Liver (tissue), 8 donors: ENCODE measurements at regions not wholly inside any gene's neighbourhood (a gene's known extent, or its start where the extent isn't known, plus 50 kb on each side); places are given as distances from the start of the nearest gene placed in this dataset.

ENCODE experiments used
- DNase-seq: peaks from one replicate; pipeline ENCODE4 v3.0.0-alpha.2; 2017; ENCODE audit warnings: low spot score
- H3K27ac ChIP-seq, 2 donors: one replicate each; pipeline ENCODE4 v1.7.0; 2013; ENCODE audit warnings: inconsistent platforms in 2 of 2, low read length in 2 of 2, control low read depth in 1 of 2, low read depth in 1 of 2, mild to moderate bottlenecking in 1 of 2
- H3K27me3 ChIP-seq, 4 donors: one replicate each; pipeline versions ENCODE4 v1.6.1 to v1.7.0; 2013; ENCODE audit warnings: low read length in 3 of 4, inconsistent platforms in 1 of 4, mild to moderate bottlenecking in 1 of 4, moderate library complexity in 1 of 4; ENCODE audit not compliant: control insufficient read depth in 4 of 4, insufficient read depth in 4 of 4
- H3K36me3 ChIP-seq, 4 donors: one replicate each; pipeline versions ENCODE4 v1.6.1 to v1.7.0; 2013; ENCODE audit warnings: low read length in 3 of 4, mild to moderate bottlenecking in 3 of 4, low read depth in 1 of 4, moderate library complexity in 1 of 4; ENCODE audit not compliant: control insufficient read depth in 4 of 4, insufficient read depth in 3 of 4
- H3K4me1 ChIP-seq, 4 donors: one replicate each; pipeline versions ENCODE4 v1.6.1 to v1.7.0; 2013; ENCODE audit warnings: low read length in 3 of 4, mild to moderate bottlenecking in 3 of 4, moderate library complexity in 1 of 4; ENCODE audit not compliant: control insufficient read depth in 4 of 4, insufficient read depth in 4 of 4
- H3K4me3 ChIP-seq, 3 donors: one replicate each; pipeline versions ENCODE4 v1.6.1 to v1.7.0; 2013; ENCODE audit warnings: low read length in 3 of 3, control low read depth in 1 of 3, low read depth in 1 of 3, mild to moderate bottlenecking in 1 of 3
- H3K9ac ChIP-seq, 2 donors: one replicate each; pipeline ENCODE4 v1.7.0; 2013; ENCODE audit warnings: low read length in 2 of 2, mild to moderate bottlenecking in 2 of 2, moderate library complexity in 2 of 2, control low read depth in 1 of 2, low read depth in 1 of 2
- H3K9me3 ChIP-seq, 4 donors: one replicate each; pipeline versions ENCODE4 v1.6.1 to v1.7.0; 2013; ENCODE audit warnings: low read length in 3 of 4; ENCODE audit not compliant: control insufficient read depth in 4 of 4
- EGR1 ChIP-seq, 2 donors: IDR thresholded peaks; 2 replicates each; pipeline ENCODE4 v1.6.1; 2016 to 2018; ENCODE audit warnings: antibody characterized with exemption in 2 of 2, low read depth in 2 of 2
- FOXA1 ChIP-seq: IDR thresholded peaks from 2 replicates; pipeline ENCODE4 v1.6.1; 2016; ENCODE audit warnings: antibody characterized with exemption
- GABPA ChIP-seq, 2 donors: IDR thresholded peaks in 1 of 2; conservative IDR thresholded peaks in 1 of 2; 2 replicates each; pipeline ENCODE4 v1.6.1; 2016; ENCODE audit warnings: antibody characterized with exemption in 2 of 2, mild to moderate bottlenecking in 1 of 2, moderate library complexity in 1 of 2
- HNF4A ChIP-seq, 2 donors: conservative IDR thresholded peaks; 2 replicates each; pipeline ENCODE4 v1.6.1; 2016; ENCODE audit warnings: antibody characterized with exemption in 2 of 2, mild to moderate bottlenecking in 2 of 2
- HNF4G ChIP-seq: IDR thresholded peaks from 2 replicates; pipeline ENCODE4 v1.6.1; 2016; ENCODE audit warnings: antibody characterized with exemption
- JUND ChIP-seq, 2 donors: IDR thresholded peaks; 2 replicates each; pipeline ENCODE4 v1.6.1; 2016; ENCODE audit warnings: antibody characterized with exemption in 2 of 2
- MAX ChIP-seq: IDR thresholded peaks from 2 replicates; pipeline ENCODE4 v1.6.1; 2016; ENCODE audit warnings: antibody characterized with exemption
- NR2F2 ChIP-seq: IDR thresholded peaks from 2 replicates; pipeline ENCODE4 v1.6.1; 2016; ENCODE audit warnings: antibody characterized with exemption
- RAD21 ChIP-seq, 2 donors: IDR thresholded peaks; 2 replicates each; pipeline ENCODE4 v1.6.1; 2016; ENCODE audit warnings: antibody characterized with exemption in 2 of 2, mild to moderate bottlenecking in 2 of 2
- REST ChIP-seq: IDR thresholded peaks from 2 replicates; pipeline ENCODE4 v1.6.1; 2016; ENCODE audit warnings: antibody characterized with exemption, mild to moderate bottlenecking
- RXRA ChIP-seq, 2 donors: IDR thresholded peaks; 2 replicates each; pipeline ENCODE4 v1.6.1; 2017 to 2018; ENCODE audit warnings: antibody characterized with exemption in 2 of 2, mild to moderate bottlenecking in 1 of 2
- SP1 ChIP-seq: IDR thresholded peaks from 2 replicates; pipeline ENCODE4 v1.6.1; 2018; ENCODE audit warnings: antibody characterized with exemption, mild to moderate bottlenecking
- TAF1 ChIP-seq: conservative IDR thresholded peaks from 2 replicates; pipeline ENCODE4 v1.6.1; 2016; ENCODE audit warnings: antibody characterized with exemption, mild to moderate bottlenecking
- YY1 ChIP-seq: IDR thresholded peaks from 2 replicates; pipeline ENCODE4 v1.6.1; 2016; ENCODE audit warnings: antibody characterized with exemption, mild to moderate bottlenecking
- WGBS: extraction: QIAGEN DNeasy Blood & Tissue Kit; methylation state at CpG from one replicate; pipeline ENCODE4 v1.1.7; 2013; 5-methylcytosine and 5-hydroxymethylcytosine counted together
- TF ChIP-seq, protein P1 (sequence below): fragments of 150-350 bp; IDR thresholded peaks from 2 replicates; pipeline ENCODE4 v1.5.1; 2017; ENCODE audit warnings: improper control_type of control experiment, low read depth, low read length; ENCODE audit not compliant: missing input control
- TF ChIP-seq, protein P2 (sequence below): IDR thresholded peaks from 2 replicates; pipeline ENCODE4 v1.6.1; 2016; ENCODE audit warnings: antibody characterized with exemption
- donor health status: healthy.
- donor health status: healthy.
- donor health status: healthy.
- donor health status: healthy.
- donor health status: healthy.

- H3K9ac ChIP-seq, result no peak overlapping the region
- no peaks in the 10 kb centered on the region for H3K4me1 ChIP-seq
- H3K27me3 ChIP-seq, result no peaks in the 10 kb centered on the region
- no peaks in the 10 kb centered on the region for H3K9me3 ChIP-seq
- no peak for TF ChIP-seq FOXA1
- no peak for TF ChIP-seq SP1
- TF ChIP-seq, protein P1, sequence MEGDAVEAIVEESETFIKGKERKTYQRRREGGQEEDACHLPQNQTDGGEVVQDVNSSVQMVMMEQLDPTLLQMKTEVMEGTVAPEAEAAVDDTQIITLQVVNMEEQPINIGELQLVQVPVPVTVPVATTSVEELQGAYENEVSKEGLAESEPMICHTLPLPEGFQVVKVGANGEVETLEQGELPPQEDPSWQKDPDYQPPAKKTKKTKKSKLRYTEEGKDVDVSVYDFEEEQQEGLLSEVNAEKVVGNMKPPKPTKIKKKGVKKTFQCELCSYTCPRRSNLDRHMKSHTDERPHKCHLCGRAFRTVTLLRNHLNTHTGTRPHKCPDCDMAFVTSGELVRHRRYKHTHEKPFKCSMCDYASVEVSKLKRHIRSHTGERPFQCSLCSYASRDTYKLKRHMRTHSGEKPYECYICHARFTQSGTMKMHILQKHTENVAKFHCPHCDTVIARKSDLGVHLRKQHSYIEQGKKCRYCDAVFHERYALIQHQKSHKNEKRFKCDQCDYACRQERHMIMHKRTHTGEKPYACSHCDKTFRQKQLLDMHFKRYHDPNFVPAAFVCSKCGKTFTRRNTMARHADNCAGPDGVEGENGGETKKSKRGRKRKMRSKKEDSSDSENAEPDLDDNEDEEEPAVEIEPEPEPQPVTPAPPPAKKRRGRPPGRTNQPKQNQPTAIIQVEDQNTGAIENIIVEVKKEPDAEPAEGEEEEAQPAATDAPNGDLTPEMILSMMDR, result no peak
- no peak for TF ChIP-seq REST
- no peak for TF ChIP-seq RXRA (IDR thresholded peaks at IDR 0.05)
- TF ChIP-seq GABPA (IDR thresholded peaks at IDR 0.05 in 1 of 2, conservative IDR thresholded peaks at IDR 0.05 in 1 of 2), result no peak
- no peak for TF ChIP-seq YY1
- TF ChIP-seq, protein P2, sequence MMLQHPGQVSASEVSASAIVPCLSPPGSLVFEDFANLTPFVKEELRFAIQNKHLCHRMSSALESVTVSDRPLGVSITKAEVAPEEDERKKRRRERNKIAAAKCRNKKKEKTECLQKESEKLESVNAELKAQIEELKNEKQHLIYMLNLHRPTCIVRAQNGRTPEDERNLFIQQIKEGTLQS, result no peak
- no peak for TF ChIP-seq TAF1
- TF ChIP-seq RAD21 (IDR thresholded peaks at IDR 0.05), result no peak
- TF ChIP-seq MAX, result no peak
- no peak for TF ChIP-seq HNF4G
- no peak for TF ChIP-seq NR2F2
- peaks cover 0 to 2% (median 0%) of the 10 kb centered on the region in 4 donors for H3K36me3 ChIP-seq
- no peak overlapping the region for H3K4me3 ChIP-seq
- no peak overlapping the region for H3K27ac ChIP-seq
- DNase-seq, result no peak
- 98% methylated on average over 1 of the region's 1 CpG for WGBS
These were observed 81.0 kb upstream of the SPRY1 start for GRCh38 chr4:123315617-123316016.

DNA sequence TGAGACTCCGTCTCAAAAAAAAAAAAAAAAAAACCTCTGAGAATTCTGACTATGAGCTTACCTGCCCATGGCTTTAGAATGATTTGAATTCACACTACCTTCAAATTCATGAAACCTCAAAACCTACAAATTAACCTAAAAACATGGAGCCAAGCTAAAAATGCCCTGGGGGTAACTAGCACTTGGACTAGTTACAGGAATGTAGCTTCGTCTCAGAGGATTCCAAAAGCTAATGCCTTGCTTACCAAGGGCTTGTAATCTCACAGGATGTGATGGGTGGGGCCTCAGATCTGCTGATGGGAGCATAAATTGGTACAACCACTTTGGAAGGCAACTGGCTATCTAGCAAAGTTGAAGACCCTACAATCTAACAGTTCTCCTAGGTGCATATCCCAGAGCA lies 79.4 kb upstream of the SPRY1 start:
- Histone ChIP-seq H3K9me3 (peaks cover 0 to 6% (median 1%) of the 10 kb centered on the region in 4 donors), H3K4me1 (no peaks in the 10 kb centered on the region), H3K9ac (no peak overlapping the region), H3K36me3 (peaks cover 0 to 2% (median 0%) of the 10 kb centered on the region in 4 donors), H3K27ac (no peak overlapping the region), H3K27me3 (no peaks in the 10 kb centered on the region), H3K4me3 (no peak overlapping the region)
- TF ChIP-seq TAF1 (no peak), HNF4G (no peak), NR2F2 (no peak), MAX (no peak), FOXA1 (no peak), GABPA (IDR thresholded peaks at IDR 0.05 in 1 of 2, conservative IDR thresholded peaks at IDR 0.05 in 1 of 2) (no peak), RXRA (IDR thresholded peaks at IDR 0.05) (no peak), EGR1 (IDR thresholded peaks at IDR 0.05; ENCODE audit: low read depth in 2 of 2) (no peak), HNF4A (conservative IDR thresholded peaks at IDR 0.05) (no peak), JUND (IDR thresholded peaks at IDR 0.05) (no peak), RAD21 (IDR thresholded peaks at IDR 0.05) (no peak), SP1 (no peak), REST (no peak)
- TF ChIP-seq, protein P1, result no peak
- 98% methylated on average over 2 of the region's 2 CpGs for WGBS
- no peak for DNase-seq
